ENCODE measurements at regions not wholly inside any gene's neighbourhood (a gene's known extent, or its start where the extent isn't known, plus 50 kb on each side); places are given as distances from the start of the nearest gene placed in this dataset.

DNA sequence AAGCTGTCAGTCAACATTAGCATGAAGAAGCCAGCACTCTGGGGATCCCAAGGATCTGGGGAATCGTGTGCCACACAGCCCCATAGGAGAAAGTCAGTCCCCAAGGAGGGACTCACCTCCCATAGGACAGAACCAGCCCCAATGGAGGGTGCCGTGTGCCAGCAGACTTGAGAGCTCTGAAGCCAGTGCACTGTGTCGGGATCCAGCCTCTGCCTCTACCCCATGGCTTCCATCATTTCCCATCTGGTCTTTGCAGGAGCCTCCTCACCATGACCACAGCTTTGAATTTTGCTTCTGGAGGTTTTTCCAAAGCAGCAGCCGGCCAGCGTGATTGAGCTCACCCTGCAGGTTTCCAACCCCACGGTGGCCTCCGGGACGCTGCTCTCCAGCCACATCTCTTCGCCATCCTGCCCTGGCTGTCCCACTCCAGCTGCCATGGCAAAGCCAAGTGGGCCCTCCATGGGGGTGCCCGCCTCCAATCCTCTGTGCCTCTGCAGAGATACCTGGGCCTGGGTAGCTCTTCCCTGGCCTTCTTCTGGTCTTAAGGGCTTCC lies 171.8 kb upstream of the SHH start (continued):
- TF ChIP-seq, protein P1, sequence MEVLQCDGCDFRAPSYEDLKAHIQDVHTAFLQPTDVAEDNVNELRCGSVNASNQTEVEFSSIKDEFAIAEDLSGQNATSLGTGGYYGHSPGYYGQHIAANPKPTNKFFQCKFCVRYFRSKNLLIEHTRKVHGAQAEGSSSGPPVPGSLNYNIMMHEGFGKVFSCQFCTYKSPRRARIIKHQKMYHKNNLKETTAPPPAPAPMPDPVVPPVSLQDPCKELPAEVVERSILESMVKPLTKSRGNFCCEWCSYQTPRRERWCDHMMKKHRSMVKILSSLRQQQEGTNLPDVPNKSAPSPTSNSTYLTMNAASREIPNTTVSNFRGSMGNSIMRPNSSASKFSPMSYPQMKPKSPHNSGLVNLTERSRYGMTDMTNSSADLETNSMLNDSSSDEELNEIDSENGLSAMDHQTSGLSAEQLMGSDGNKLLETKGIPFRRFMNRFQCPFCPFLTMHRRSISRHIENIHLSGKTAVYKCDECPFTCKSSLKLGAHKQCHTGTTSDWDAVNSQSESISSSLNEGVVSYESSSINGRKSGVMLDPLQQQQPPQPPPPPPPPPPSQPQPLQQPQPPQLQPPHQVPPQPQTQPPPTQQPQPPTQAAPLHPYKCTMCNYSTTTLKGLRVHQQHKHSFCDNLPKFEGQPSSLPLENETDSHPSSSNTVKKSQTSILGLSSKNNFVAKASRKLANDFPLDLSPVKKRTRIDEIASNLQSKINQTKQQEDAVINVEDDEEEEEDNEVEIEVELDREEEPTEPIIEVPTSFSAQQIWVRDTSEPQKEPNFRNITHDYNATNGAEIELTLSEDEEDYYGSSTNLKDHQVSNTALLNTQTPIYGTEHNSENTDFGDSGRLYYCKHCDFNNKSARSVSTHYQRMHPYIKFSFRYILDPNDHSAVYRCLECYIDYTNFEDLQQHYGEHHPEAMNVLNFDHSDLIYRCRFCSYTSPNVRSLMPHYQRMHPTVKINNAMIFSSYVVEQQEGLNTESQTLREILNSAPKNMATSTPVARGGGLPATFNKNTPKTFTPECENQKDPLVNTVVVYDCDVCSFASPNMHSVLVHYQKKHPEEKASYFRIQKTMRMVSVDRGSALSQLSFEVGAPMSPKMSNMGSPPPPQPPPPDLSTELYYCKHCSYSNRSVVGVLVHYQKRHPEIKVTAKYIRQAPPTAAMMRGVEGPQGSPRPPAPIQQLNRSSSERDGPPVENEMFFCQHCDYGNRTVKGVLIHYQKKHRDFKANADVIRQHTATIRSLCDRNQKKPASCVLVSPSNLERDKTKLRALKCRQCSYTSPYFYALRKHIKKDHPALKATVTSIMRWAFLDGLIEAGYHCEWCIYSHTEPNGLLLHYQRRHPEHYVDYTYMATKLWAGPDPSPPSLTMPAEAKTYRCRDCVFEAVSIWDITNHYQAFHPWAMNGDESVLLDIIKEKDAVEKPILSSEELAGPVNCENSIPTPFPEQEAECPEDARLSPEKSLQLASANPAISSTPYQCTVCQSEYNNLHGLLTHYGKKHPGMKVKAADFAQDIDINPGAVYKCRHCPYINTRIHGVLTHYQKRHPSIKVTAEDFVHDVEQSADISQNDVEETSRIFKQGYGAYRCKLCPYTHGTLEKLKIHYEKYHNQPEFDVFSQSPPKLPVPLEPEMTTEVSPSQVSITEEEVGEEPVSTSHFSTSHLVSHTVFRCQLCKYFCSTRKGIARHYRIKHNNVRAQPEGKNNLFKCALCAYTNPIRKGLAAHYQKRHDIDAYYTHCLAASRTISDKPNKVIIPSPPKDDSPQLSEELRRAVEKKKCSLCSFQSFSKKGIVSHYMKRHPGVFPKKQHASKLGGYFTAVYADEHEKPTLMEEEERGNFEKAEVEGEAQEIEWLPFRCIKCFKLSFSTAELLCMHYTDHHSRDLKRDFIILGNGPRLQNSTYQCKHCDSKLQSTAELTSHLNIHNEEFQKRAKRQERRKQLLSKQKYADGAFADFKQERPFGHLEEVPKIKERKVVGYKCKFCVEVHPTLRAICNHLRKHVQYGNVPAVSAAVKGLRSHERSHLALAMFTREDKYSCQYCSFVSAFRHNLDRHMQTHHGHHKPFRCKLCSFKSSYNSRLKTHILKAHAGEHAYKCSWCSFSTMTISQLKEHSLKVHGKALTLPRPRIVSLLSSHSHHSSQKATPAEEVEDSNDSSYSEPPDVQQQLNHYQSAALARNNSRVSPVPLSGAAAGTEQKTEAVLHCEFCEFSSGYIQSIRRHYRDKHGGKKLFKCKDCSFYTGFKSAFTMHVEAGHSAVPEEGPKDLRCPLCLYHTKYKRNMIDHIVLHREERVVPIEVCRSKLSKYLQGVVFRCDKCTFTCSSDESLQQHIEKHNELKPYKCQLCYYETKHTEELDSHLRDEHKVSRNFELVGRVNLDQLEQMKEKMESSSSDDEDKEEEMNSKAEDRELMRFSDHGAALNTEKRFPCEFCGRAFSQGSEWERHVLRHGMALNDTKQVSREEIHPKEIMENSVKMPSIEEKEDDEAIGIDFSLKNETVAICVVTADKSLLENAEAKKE (CRISPR knock-in tag; IDR thresholded peaks at IDR 0.05) = no peak

DNA sequence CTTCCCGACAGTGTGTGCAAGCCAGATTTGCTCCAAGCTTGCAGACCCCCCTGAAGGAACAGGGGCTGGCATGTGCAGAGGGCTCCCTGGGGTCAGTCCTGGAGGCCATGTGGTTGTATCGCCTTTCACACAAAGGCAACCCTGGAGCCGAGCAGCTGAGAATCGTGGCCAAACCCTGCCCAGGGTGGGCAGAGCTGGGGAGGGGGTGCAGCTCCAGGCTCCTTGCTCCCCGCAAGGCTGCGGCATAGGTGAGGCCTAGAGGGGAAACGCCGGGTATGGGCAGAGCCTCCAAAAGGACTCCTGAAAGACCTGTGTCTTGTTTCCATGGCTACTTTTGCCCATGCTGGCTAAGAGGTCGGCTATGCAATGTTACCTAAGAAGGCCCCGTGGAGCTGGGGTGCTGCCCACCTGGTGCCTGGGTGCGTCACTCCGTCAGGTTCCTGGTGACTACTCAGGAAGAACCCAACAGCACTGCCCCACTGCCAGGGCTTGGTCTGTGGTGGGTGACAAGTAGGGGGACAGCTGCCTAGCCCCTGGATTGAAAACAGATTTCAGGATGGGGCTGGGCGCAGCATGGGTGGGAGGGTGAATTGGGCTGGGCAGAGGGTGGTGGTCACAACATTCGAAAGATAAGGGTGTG lies 171.0 kb upstream of the SHH start:
- H3K36me3 Mint-ChIP-seq (ENCODE audit: low read depth) = no peaks in the 10 kb centered on the region
- H2AFZ ChIP-seq = no peak overlapping the region
- H3K36me3 ChIP-seq (ENCODE audit: insufficient read depth) = no peaks in the 10 kb centered on the region

More for the DNA sequence above, 171.0 kb upstream of the SHH start:
- H3K4me1 ChIP-seq (ENCODE audit: insufficient read depth) = no peaks in the 10 kb centered on the region
- TF ChIP-seq ZNF114 (CRISPR knock-in tag; IDR thresholded peaks at IDR 0.05) = no peak
- TF ChIP-seq JUNB (IDR thresholded peaks at IDR 0.05; ENCODE audit: unreplicated experiment) = no peak
- no peak for TF ChIP-seq EZH2 (IDR thresholded peaks at IDR 0.05; ENCODE audit: low read depth, unreplicated experiment)
- no peak for TF ChIP-seq NANOG (IDR thresholded peaks at IDR 0.05; ENCODE audit: borderline replicate concordance)
- TF ChIP-seq, protein P2, sequence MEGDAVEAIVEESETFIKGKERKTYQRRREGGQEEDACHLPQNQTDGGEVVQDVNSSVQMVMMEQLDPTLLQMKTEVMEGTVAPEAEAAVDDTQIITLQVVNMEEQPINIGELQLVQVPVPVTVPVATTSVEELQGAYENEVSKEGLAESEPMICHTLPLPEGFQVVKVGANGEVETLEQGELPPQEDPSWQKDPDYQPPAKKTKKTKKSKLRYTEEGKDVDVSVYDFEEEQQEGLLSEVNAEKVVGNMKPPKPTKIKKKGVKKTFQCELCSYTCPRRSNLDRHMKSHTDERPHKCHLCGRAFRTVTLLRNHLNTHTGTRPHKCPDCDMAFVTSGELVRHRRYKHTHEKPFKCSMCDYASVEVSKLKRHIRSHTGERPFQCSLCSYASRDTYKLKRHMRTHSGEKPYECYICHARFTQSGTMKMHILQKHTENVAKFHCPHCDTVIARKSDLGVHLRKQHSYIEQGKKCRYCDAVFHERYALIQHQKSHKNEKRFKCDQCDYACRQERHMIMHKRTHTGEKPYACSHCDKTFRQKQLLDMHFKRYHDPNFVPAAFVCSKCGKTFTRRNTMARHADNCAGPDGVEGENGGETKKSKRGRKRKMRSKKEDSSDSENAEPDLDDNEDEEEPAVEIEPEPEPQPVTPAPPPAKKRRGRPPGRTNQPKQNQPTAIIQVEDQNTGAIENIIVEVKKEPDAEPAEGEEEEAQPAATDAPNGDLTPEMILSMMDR (conservative IDR thresholded peaks at IDR 0.05; ENCODE audit: low read depth in 2 of 2) = no peak
- no peak for TF ChIP-seq EZH2phosphoT487 (IDR thresholded peaks at IDR 0.05; ENCODE audit: unreplicated experiment)
- TF ChIP-seq, protein P3, sequence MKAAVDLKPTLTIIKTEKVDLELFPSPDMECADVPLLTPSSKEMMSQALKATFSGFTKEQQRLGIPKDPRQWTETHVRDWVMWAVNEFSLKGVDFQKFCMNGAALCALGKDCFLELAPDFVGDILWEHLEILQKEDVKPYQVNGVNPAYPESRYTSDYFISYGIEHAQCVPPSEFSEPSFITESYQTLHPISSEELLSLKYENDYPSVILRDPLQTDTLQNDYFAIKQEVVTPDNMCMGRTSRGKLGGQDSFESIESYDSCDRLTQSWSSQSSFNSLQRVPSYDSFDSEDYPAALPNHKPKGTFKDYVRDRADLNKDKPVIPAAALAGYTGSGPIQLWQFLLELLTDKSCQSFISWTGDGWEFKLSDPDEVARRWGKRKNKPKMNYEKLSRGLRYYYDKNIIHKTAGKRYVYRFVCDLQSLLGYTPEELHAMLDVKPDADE (IDR thresholded peaks at IDR 0.05) = no peak
- TF ChIP-seq, protein P4, sequence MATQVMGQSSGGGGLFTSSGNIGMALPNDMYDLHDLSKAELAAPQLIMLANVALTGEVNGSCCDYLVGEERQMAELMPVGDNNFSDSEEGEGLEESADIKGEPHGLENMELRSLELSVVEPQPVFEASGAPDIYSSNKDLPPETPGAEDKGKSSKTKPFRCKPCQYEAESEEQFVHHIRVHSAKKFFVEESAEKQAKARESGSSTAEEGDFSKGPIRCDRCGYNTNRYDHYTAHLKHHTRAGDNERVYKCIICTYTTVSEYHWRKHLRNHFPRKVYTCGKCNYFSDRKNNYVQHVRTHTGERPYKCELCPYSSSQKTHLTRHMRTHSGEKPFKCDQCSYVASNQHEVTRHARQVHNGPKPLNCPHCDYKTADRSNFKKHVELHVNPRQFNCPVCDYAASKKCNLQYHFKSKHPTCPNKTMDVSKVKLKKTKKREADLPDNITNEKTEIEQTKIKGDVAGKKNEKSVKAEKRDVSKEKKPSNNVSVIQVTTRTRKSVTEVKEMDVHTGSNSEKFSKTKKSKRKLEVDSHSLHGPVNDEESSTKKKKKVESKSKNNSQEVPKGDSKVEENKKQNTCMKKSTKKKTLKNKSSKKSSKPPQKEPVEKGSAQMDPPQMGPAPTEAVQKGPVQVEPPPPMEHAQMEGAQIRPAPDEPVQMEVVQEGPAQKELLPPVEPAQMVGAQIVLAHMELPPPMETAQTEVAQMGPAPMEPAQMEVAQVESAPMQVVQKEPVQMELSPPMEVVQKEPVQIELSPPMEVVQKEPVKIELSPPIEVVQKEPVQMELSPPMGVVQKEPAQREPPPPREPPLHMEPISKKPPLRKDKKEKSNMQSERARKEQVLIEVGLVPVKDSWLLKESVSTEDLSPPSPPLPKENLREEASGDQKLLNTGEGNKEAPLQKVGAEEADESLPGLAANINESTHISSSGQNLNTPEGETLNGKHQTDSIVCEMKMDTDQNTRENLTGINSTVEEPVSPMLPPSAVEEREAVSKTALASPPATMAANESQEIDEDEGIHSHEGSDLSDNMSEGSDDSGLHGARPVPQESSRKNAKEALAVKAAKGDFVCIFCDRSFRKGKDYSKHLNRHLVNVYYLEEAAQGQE (IDR thresholded peaks at IDR 0.05; ENCODE audit: unreplicated experiment) = no peak
- no peaks in the 10 kb centered on the region for H4K20me1 ChIP-seq (replicated peaks; ENCODE audit: insufficient read depth)
- H3K4me1 Mint-ChIP-seq = no peaks in the 10 kb centered on the region
- no peaks in the 10 kb centered on the region for H3K27me3 ChIP-seq (ENCODE audit: insufficient read depth)
- H3K4me2 ChIP-seq = no peak overlapping the region
- no peak overlapping the region for H3K27ac Mint-ChIP-seq
- peaks cover 5% of the 10 kb centered on the region for H3K27me3 Mint-ChIP-seq (ENCODE audit: insufficient read depth, low read depth, poor library complexity)
- peaks cover 5% of the 10 kb centered on the region; the same call in 2 of the 3 replicates for H3K9me3 Mint-ChIP-seq
- no peaks in the 10 kb centered on the region for H3F3A ChIP-seq (replicated peaks; ENCODE audit: low read depth)
- no peaks in the 10 kb centered on the region for H3K9me2 ChIP-seq (ENCODE audit: insufficient read depth)
- no peak for DNase-seq (ENCODE audit: low spot score)
- no peak overlapping the region for H3K27ac ChIP-seq (ENCODE audit: low read depth)
- no peak overlapping the region for H3K4me3 ChIP-seq
- no peak for ATAC-seq
- H3K79me2 ChIP-seq (replicated peaks; ENCODE audit: insufficient read depth) = no peaks in the 10 kb centered on the region
- no peak overlapping the region for H3K4me3 Mint-ChIP-seq

All from GM23338 (cell line).